Activated T-helper 1 cell treated with anti-CD3 and anti-CD28 coated beads, Interleukin-12 subunit alpha, Interleukin-12 subunit beta, Interleukin-2, Interleukin-4 antibody, amounts not matched to agents 30 ng/mL and 10 ng/mL and 1 ng/mL, durations not matched to agents 14 hours and 24 hours and 36 hours (primary cell): ENCODE measurements at regions not wholly inside any gene's neighbourhood (a gene's known extent, or its start where the extent isn't known, plus 50 kb on each side); places are given as distances from the start of the nearest gene placed in this dataset.
"Not testable (repeated sequence)": the region's sequence is repeated elsewhere in the genome, so short reads cannot be mapped to it uniquely, and the experiment has no call there.

Source experiments
- DNase-seq: peaks from one replicate; pipeline ENCODE4 v3.0.0; 2021; ENCODE audit warnings: low spot score
- H3K27ac Mint-ChIP-seq: one replicate; pipeline ENCODE4 v1.8.0; 2021; ENCODE audit warnings: mild to moderate bottlenecking, mixed read lengths
- H3K27me3 Mint-ChIP-seq: one replicate; pipeline ENCODE4 v1.8.0; 2022; ENCODE audit warnings: mild to moderate bottlenecking, moderate library complexity, mixed read lengths; ENCODE audit not compliant: insufficient read depth
- H3K36me3 Mint-ChIP-seq: one replicate; pipeline ENCODE4 v1.8.0; 2021; ENCODE audit warnings: low read depth, mixed read lengths
- H3K4me1 Mint-ChIP-seq: one replicate; pipeline ENCODE4 v1.8.0; 2021; ENCODE audit warnings: low read depth, mixed read lengths
- H3K4me3 Mint-ChIP-seq: one replicate; pipeline ENCODE4 v1.8.0; 2021; ENCODE audit warnings: mild to moderate bottlenecking, moderate library complexity, mixed read lengths
- H3K9me3 Mint-ChIP-seq: one replicate; pipeline ENCODE4 v1.8.0; 2021; ENCODE audit warnings: mixed read lengths
- intact Hi-C: fragments of 100-400 bp; cut with micrococcal nuclease; formaldehyde crosslinking; loops from one replicate; pipeline ENCODE4 v1.15.1; 2024

- DNase-seq, intact Hi-C loops, H3K27ac Mint-ChIP-seq, H3K4me3 Mint-ChIP-seq, H3K36me3 Mint-ChIP-seq, H3K4me1 Mint-ChIP-seq, H3K27me3 Mint-ChIP-seq: not testable (repeated sequence)
- H3K9me3 Mint-ChIP-seq = peaks cover 17% of the 10 kb centered on the region
These were observed 741.8 kb downstream of the CDH18 start for GRCh38 chr5:19246191-19246590.

DNA sequence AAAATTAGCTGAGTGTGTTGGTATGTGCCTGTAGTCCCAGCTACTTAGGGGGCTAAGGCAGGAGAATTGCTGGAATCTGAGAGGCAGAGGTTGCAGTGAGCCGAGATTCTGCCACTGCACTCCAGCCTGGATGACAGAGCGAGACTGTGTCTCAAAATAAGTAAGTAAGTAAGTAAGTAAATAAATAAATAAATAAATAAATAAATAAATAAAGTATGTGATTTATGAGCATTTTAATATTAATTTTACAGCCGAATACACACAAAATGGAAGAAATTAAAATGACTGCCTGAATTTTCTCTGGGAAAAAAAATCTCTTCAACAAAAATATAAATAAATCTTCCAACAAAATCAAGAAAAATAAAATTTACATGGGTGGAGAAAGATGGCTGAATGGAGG lies 740.7 kb downstream of the CDH18 start:
- Mint-ChIP-seq H3K27me3 (no peaks in the 10 kb centered on the region), H3K9me3 (peaks cover 17% of the 10 kb centered on the region), H3K36me3 (no peaks in the 10 kb centered on the region), H3K27ac (no peak overlapping the region), H3K4me1 (no peaks in the 10 kb centered on the region), H3K4me3 (no peak overlapping the region)
- intact Hi-C loops = no loop called here
- DNase-seq = no peak

- H3K4me3 Mint-ChIP-seq = no peak overlapping the region
- H3K27me3 Mint-ChIP-seq = no peaks in the 10 kb centered on the region
- H3K9me3 Mint-ChIP-seq = peaks cover 10% of the 10 kb centered on the region
- no peaks in the 10 kb centered on the region for H3K4me1 Mint-ChIP-seq
- no peaks in the 10 kb centered on the region for H3K36me3 Mint-ChIP-seq
- intact Hi-C loops = no loop called here
- H3K27ac Mint-ChIP-seq = no peak overlapping the region
- DNase-seq = no peak
These were observed 732.0 kb downstream of the CDH18 start for GRCh38 chr5:19256036-19256435.

GRCh38 chr5:19258686-19259085 lies 729.3 kb downstream of the CDH18 start:
- Mint-ChIP-seq H3K36me3 (no peaks in the 10 kb centered on the region), H3K27me3 (no peaks in the 10 kb centered on the region), H3K27ac (no peak overlapping the region), H3K9me3 (peaks cover 14% of the 10 kb centered on the region), H3K4me1 (no peaks in the 10 kb centered on the region), H3K4me3 (no peak overlapping the region)
- intact Hi-C loops = no loop called here
- DNase-seq = no peak

DNA sequence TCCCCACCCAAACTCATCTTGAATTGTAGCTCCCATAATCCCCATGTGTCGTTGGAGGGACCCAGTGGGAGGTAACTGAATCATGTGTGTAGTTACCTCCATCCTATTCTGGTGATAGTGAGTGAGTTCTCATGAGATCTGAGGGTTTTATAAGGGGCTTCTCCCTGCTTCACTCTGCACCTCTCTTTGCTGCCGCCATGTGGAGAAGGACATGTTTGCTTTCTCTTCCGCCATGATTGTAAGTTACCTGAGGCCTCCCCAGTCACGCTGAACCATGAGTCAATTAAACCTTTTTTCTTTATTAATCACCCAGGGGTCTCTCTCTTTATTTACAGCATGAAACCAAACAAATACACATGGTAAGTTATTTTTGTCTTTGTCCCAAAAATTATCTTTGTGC lies 726.1 kb downstream of the CDH18 start:
- Mint-ChIP-seq H3K27me3 (no peaks in the 10 kb centered on the region), H3K9me3 (peaks cover 22% of the 10 kb centered on the region), H3K36me3 (no peaks in the 10 kb centered on the region), H3K4me1 (no peaks in the 10 kb centered on the region), H3K4me3 (no peak overlapping the region), H3K27ac (no peak overlapping the region)
- intact Hi-C loops = no loop called here
- DNase-seq = no peak

DNA sequence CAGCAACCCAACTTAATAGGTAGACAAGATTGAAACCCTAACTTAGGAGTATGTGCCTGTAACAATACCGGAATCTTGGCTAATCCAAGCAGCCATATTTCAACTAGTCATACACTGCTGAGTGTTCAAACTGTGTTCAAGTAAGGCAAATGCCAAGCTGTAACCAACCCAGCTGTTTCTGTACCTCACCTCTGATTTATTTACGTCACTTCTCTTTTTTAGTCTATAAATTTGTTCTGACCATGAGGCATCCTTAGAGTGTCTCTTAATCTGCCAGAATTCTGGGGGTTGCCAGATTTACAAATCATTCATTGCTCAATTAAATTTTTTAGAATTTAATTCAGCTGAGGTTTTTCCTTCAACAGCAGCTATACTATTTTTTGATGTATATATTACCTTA lies 723.2 kb downstream of the CDH18 start:
- no peak for DNase-seq
- Mint-ChIP-seq H3K9me3 (peaks cover 33% of the 10 kb centered on the region), H3K27ac (no peak overlapping the region), H3K36me3 (no peaks in the 10 kb centered on the region), H3K4me1 (no peaks in the 10 kb centered on the region), H3K4me3 (no peak overlapping the region), H3K27me3 (no peaks in the 10 kb centered on the region)
- intact Hi-C loops = no loop called here

GRCh38 chr5:19266791-19267190 lies 721.2 kb downstream of the CDH18 start:
- intact Hi-C loops = no loop called here
- no peak for DNase-seq
- Mint-ChIP-seq H3K27ac (no peak overlapping the region), H3K9me3 (peaks cover 31% of the 10 kb centered on the region), H3K4me3 (no peak overlapping the region), H3K36me3 (no peaks in the 10 kb centered on the region), H3K4me1 (no peaks in the 10 kb centered on the region), H3K27me3 (no peaks in the 10 kb centered on the region)

DNA sequence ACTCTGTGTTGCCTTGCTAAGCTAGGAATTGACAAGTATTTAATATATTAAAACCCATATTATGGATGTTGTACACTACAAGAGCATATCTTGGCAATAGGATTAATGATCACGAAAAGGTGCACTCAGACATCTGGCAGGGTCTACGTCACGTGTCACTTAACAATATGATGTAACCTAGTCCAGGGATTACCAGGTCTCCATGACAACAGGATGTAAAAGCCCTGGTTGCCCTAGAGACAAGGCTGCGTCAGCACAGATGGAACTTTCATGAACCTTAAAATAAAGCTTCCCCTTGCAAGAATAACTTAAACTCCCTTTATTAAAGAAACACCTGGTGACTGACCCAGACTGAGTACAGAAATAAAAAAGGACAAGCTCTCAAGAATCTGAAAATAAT lies 717.8 kb downstream of the CDH18 start:
- Mint-ChIP-seq H3K27me3 (no peaks in the 10 kb centered on the region), H3K4me3 (no peak overlapping the region), H3K9me3 (peaks cover 31% of the 10 kb centered on the region), H3K27ac (no peak overlapping the region), H3K4me1 (no peaks in the 10 kb centered on the region), H3K36me3 (no peaks in the 10 kb centered on the region)
- intact Hi-C loops = no loop called here
- DNase-seq = no peak

- Mint-ChIP-seq H3K27me3 (no peaks in the 10 kb centered on the region), H3K27ac (no peak overlapping the region), H3K36me3 (no peaks in the 10 kb centered on the region), H3K4me1 (no peaks in the 10 kb centered on the region), H3K9me3 (peaks cover 32% of the 10 kb centered on the region), H3K4me3 (no peak overlapping the region)
- no peak for DNase-seq
- intact Hi-C loops = no loop called here
These were observed 713.4 kb downstream of the CDH18 start for GRCh38 chr5:19274578-19274977.

DNA sequence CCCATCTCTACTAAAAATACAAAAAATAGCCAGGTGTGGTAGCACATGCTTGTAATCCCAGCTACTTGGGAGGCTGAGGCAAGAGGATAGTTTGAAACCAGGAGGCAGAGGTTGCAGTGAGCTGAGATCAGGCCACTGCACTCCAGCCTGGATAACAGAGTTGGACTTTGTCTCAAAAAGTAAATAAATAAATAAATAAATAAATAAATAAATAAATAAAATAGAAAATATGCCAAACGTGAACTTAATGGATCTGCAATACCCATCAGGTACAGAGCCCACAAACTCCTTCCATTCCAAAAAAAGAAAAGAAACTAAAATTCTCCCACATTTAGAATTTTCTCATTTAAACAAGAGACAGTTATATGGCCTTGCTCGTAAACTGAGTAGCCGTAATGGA lies 702.7 kb downstream of the CDH18 start:
- no peaks in the 10 kb centered on the region for H3K4me1 Mint-ChIP-seq
- intact Hi-C loops = no loop called here
- DNase-seq = no peak
- no peak overlapping the region for H3K27ac Mint-ChIP-seq
- peaks cover 20% of the 10 kb centered on the region for H3K9me3 Mint-ChIP-seq
- H3K27me3 Mint-ChIP-seq = no peaks in the 10 kb centered on the region
- no peaks in the 10 kb centered on the region for H3K36me3 Mint-ChIP-seq
- no peak overlapping the region for H3K4me3 Mint-ChIP-seq

- H3K4me3 Mint-ChIP-seq, H3K36me3 Mint-ChIP-seq, H3K27ac Mint-ChIP-seq, DNase-seq, H3K27me3 Mint-ChIP-seq, H3K4me1 Mint-ChIP-seq, intact Hi-C loops: not testable (repeated sequence)
- peaks cover 25% of the 10 kb centered on the region for H3K9me3 Mint-ChIP-seq
These were observed 700.3 kb downstream of the CDH18 start for GRCh38 chr5:19287548-19288277.

DNA sequence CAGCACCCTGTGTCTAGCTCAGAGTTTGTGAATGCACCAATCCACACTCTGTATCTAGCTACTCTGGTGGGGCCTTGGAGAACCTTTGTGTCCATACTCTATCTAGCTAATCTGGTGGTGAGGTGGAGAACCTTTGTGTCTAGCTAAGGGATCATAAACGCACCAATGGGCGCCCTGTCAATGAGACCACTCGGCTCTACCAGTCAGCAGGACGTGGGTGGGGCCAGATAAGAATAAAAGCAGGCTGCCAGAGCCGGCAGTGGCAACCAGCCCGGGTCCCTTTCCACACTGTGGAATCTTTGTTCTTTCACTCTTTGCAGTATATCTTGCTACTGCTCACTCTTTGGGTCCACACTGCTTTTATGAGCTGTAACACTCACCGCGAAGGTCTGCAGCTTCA lies 699.7 kb downstream of the CDH18 start:
- intact Hi-C loops, H3K4me1 Mint-ChIP-seq, H3K4me3 Mint-ChIP-seq, H3K36me3 Mint-ChIP-seq, DNase-seq, H3K27me3 Mint-ChIP-seq, H3K27ac Mint-ChIP-seq: not testable (repeated sequence)
- H3K9me3 Mint-ChIP-seq = peaks cover 25% of the 10 kb centered on the region

DNA sequence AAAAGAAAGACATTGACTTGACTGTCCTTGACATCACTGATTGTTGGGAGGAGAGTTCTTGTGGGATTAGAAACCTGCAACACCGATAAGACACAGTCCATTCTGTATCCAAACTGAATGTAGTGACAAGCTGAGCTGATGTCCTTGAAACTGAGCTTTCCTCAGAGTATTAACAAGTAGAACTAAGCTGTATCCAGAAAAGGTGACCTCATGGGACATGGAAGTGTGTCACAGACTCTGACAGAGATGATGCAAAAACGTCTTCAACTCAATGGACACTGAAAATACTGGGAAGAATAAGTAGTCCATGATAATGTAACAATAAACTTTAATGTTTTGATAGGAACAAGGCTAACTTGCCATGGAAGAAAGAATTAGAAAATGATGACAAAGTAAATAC lies 690.1 kb downstream of the CDH18 start:
- no peaks in the 10 kb centered on the region for H3K27me3 Mint-ChIP-seq
- no peaks in the 10 kb centered on the region for H3K36me3 Mint-ChIP-seq
- no peaks in the 10 kb centered on the region for H3K4me1 Mint-ChIP-seq
- no peak overlapping the region for H3K27ac Mint-ChIP-seq
- no peak overlapping the region for H3K4me3 Mint-ChIP-seq
- H3K9me3 Mint-ChIP-seq = peaks cover 15% of the 10 kb centered on the region
- DNase-seq = no peak
- intact Hi-C loops = no loop called here

DNA sequence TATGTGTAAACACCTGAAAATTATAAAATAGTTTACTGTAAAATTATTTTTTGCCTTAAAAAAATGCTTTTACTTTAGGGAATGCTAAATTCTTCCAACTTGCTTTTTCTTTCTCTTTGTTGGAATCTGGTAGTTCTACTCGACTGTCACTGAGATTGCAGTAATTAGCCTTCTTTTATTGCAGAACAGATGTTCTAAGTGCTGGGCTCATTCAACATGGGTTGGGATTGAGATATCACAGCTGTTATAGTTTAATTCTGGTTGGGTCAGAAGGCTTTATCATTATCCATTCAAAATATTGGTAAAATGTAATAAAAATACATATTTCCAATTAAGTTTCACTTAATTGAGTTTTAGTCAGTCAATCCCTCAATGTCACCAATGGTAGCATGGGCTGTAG lies 686.7 kb downstream of the CDH18 start:
- H3K4me3 Mint-ChIP-seq = no peak overlapping the region
- peaks cover 12% of the 10 kb centered on the region for H3K9me3 Mint-ChIP-seq
- intact Hi-C loops = no loop called here
- no peaks in the 10 kb centered on the region for H3K27me3 Mint-ChIP-seq
- no peaks in the 10 kb centered on the region for H3K36me3 Mint-ChIP-seq
- H3K27ac Mint-ChIP-seq = no peak overlapping the region
- DNase-seq = no peak
- no peaks in the 10 kb centered on the region for H3K4me1 Mint-ChIP-seq
